A549 (cell line): ENCODE measurements at regions not wholly inside any gene's neighbourhood (a gene's known extent, or its start where the extent isn't known, plus 50 kb on each side); places are given as distances from the start of the nearest gene placed in this dataset.

ENCODE experiments used
- CEBPB ChIP-seq, 2 experiments: fragments of >200 bp in 1 of 2; sonication (Bioruptor Twin) in 1 of 2; formaldehyde crosslinking in 1 of 2; IDR thresholded peaks; 2 replicates each; pipeline ENCODE4 v1.6.1; 2012 to 2016
- CHD2 ChIP-seq: fragments of 150-350 bp; IDR thresholded peaks from 2 replicates; pipeline ENCODE4 v1.6.1; 2014; ENCODE audit warnings: low read length; ENCODE audit not compliant: partially characterized antibody
- EP300 ChIP-seq, 2 experiments: fragments of >200 bp; sonication (Bioruptor Twin); formaldehyde crosslinking; IDR thresholded peaks; 2 replicates in 1 of 2; 3 replicates in 1 of 2; pipeline ENCODE4 v1.6.1; 2016 to 2017
- ESRRA ChIP-seq: fragments of 150-350 bp; IDR thresholded peaks from 2 replicates; pipeline ENCODE4 v1.6.1; 2014; ENCODE audit warnings: mild to moderate bottlenecking, low read length, borderline replicate concordance
- HOXA7 ChIP-seq: fragments of 250-450 bp; sonication (Bioruptor Pico); IDR thresholded peaks from 2 replicates; pipeline ENCODE4 v1.5.0; 2020; ENCODE audit warnings: mild to moderate bottlenecking, moderate library complexity
- JUNB ChIP-seq: fragments of >200 bp; sonication (Bioruptor Twin); formaldehyde crosslinking; IDR thresholded peaks from 2 replicates; pipeline ENCODE4 v1.6.1; 2016
- NR3C1 ChIP-seq: fragments of >200 bp; sonication (Bioruptor Twin); formaldehyde crosslinking; IDR thresholded peaks from 3 replicates; pipeline ENCODE4 v1.6.1; 2017
- POLR2A ChIP-seq: IDR thresholded peaks from 2 replicates; pipeline ENCODE4 v1.6.1; 2012; ENCODE audit warnings: mild to moderate bottlenecking, low read length
- POLR2AphosphoS2 ChIP-seq: conservative IDR thresholded peaks from 2 replicates; pipeline ENCODE4 v1.6.1; 2012; ENCODE audit warnings: low read length, improper control_type of control experiment, inconsistent platforms
- RARB ChIP-seq: fragments of 250-450 bp; sonication (Bioruptor Pico); IDR thresholded peaks from 2 replicates; pipeline ENCODE4 v1.8.0; 2021; ENCODE audit warnings: mild to moderate bottlenecking, moderate library complexity
- TF ChIP-seq, protein P1 (sequence below): fragments of >200 bp; sonication (Bioruptor Twin); formaldehyde crosslinking; IDR thresholded peaks from 3 replicates; pipeline ENCODE4 v1.5.1; 2016
- TF ChIP-seq, protein P2 (sequence below): fragments of 200-600 bp; sonication (generic); IDR thresholded peaks from 2 replicates; pipeline ENCODE4 v1.6.1; 2016; ENCODE audit warnings: antibody characterized with exemption, mild to moderate bottlenecking, moderate library complexity

DNA sequence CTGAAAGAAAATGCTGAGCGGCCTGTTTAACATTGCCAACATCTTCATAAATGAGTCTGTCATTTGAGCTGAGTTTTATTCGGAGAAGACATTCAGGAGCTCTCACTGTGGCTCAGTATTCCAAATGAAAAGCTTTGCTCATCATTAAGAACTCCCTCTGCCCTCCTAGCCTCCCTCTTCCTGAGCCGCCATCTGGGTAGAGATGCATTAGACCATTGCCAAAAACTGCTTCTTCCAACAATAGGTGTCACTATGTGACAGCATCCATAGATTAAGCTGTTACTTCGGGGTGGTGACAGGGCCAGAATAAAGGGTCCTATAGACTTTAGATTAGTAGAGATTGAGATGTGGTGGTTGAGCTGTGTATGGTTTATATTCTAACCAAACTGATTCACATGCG is 501.4 kb upstream of the NR2F2 start:
- TF ChIP-seq, protein P1, sequence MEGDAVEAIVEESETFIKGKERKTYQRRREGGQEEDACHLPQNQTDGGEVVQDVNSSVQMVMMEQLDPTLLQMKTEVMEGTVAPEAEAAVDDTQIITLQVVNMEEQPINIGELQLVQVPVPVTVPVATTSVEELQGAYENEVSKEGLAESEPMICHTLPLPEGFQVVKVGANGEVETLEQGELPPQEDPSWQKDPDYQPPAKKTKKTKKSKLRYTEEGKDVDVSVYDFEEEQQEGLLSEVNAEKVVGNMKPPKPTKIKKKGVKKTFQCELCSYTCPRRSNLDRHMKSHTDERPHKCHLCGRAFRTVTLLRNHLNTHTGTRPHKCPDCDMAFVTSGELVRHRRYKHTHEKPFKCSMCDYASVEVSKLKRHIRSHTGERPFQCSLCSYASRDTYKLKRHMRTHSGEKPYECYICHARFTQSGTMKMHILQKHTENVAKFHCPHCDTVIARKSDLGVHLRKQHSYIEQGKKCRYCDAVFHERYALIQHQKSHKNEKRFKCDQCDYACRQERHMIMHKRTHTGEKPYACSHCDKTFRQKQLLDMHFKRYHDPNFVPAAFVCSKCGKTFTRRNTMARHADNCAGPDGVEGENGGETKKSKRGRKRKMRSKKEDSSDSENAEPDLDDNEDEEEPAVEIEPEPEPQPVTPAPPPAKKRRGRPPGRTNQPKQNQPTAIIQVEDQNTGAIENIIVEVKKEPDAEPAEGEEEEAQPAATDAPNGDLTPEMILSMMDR: no peak
- no peak for TF ChIP-seq CEBPB (IDR thresholded peaks at IDR 0.05)
- no peak for TF ChIP-seq POLR2A
- no peak for TF ChIP-seq RARB (CRISPR knock-in tag)
- TF ChIP-seq POLR2AphosphoS2: no peak
- no peak for TF ChIP-seq NR3C1
- TF ChIP-seq, protein P2, sequence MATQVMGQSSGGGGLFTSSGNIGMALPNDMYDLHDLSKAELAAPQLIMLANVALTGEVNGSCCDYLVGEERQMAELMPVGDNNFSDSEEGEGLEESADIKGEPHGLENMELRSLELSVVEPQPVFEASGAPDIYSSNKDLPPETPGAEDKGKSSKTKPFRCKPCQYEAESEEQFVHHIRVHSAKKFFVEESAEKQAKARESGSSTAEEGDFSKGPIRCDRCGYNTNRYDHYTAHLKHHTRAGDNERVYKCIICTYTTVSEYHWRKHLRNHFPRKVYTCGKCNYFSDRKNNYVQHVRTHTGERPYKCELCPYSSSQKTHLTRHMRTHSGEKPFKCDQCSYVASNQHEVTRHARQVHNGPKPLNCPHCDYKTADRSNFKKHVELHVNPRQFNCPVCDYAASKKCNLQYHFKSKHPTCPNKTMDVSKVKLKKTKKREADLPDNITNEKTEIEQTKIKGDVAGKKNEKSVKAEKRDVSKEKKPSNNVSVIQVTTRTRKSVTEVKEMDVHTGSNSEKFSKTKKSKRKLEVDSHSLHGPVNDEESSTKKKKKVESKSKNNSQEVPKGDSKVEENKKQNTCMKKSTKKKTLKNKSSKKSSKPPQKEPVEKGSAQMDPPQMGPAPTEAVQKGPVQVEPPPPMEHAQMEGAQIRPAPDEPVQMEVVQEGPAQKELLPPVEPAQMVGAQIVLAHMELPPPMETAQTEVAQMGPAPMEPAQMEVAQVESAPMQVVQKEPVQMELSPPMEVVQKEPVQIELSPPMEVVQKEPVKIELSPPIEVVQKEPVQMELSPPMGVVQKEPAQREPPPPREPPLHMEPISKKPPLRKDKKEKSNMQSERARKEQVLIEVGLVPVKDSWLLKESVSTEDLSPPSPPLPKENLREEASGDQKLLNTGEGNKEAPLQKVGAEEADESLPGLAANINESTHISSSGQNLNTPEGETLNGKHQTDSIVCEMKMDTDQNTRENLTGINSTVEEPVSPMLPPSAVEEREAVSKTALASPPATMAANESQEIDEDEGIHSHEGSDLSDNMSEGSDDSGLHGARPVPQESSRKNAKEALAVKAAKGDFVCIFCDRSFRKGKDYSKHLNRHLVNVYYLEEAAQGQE: no peak
- no peak for TF ChIP-seq EP300 (IDR thresholded peaks at IDR 0.05)
- TF ChIP-seq ESRRA: no peak
- no peak for TF ChIP-seq HOXA7 (CRISPR knock-in tag)
- TF ChIP-seq CHD2: no peak
- no peak for TF ChIP-seq JUNB
